H1 (cell line): ENCODE measurements at regions not wholly inside any gene's neighbourhood (a gene's known extent, or its start where the extent isn't known, plus 50 kb on each side); places are given as distances from the start of the nearest gene placed in this dataset.
"Not testable (repeated sequence)": the region's sequence is repeated elsewhere in the genome, so short reads cannot be mapped to it uniquely, and the experiment has no call there.

Experiments used
- GTF2F1 ChIP-seq: IDR thresholded peaks from 2 replicates; pipeline ENCODE4 v1.6.1; 2012; ENCODE audit warnings: low read depth, low read length, improper control_type of control experiment, borderline replicate concordance
- TAF1 ChIP-seq: IDR thresholded peaks from 2 replicates; pipeline ENCODE4 v1.6.1; 2011; ENCODE audit warnings: mild to moderate bottlenecking, low read depth, low read length

- not testable (repeated sequence) for TF ChIP-seq GTF2F1, TAF1
These were observed 807.6 kb downstream of the ANKRD7 start for GRCh38 chr7:119032136-119032535.
